GM21526 (cell line): ENCODE measurements at regions not wholly inside any gene's neighbourhood (a gene's known extent, or its start where the extent isn't known, plus 50 kb on each side); places are given as distances from the start of the nearest gene placed in this dataset.

Experiments used
- ATAC-seq: cut with Tn5 transposase; IDR thresholded peaks from one replicate; pipeline ENCODE4 v1.9.1; 2021; ENCODE audit warnings: moderate library complexity; ENCODE audit not compliant: unreplicated experiment, low FRiP score

DNA sequence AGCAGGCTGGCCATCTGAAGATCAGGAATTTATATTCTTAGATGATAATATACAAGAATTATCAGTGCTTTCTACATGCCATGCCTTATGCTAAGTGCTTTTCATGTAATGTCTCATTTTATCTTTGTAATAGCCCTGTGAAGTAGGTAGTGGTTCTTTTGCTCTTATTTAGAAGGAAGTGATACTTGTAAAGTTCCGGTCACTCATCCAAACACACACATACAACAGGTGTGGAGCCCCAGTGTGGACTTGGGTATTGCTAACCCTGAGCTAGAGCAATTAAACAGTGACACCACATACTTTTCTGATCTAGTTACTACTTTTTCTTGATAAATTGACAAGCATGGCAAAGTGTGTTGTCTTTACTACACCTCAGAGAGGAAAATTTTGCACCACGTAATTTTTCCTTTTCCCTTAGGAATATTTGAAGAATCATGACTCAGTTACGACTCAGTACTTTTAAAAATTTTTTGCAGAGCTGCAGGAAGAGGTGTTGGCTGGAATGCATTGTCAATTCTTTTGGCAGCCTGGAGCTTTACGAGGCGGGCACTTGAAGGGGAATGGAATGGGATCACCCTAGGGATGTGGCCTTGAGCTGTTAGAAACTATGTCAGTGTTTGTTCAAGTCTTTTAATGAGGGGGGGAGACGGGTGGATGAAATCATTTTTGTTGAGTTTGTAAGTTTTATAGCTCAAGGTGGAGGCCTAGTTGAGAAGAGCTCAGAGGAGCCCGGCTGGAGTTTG, 212.5 kb upstream of the CELF2 start:
- no peak for ATAC-seq

DNA sequence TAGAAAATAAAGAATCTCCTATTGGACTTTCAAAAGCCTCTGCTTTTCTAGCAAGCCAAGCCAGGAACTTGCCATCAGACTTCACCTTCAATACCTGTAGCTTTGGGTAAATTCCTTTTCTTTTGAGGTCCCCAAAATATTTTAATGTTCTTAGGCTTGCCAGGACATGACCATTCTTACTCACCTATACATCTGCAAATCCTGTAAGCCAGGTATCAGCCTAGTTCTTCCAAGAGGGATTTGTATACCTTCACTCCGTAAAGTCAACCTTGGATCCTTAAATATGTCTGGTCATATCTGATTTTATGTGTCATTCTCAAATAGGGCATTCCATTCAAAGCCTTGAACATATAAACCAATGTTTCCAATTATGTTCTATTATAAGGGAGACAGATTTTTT, 210.6 kb upstream of the CELF2 start:
- no peak for ATAC-seq

DNA sequence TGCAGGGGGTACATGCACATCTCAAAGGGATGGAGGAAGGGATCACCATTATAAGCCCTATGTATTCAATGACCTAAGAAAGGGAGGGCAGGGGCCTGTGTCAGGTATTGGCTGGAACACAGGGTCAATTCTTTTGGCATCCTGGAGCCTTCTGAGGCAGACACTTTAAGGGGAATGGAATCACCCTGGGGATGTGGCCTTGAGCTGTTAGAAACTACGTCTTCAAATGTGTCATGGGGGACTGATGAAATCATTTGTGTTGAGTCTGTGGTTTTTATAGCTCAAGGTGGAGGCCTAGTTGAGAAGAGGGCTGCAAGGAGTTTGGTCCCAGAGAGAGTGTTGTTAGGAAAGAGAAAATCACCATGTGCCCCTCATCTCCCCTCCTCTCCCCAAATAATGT, 206.1 kb upstream of the CELF2 start:
- no peak for ATAC-seq

DNA sequence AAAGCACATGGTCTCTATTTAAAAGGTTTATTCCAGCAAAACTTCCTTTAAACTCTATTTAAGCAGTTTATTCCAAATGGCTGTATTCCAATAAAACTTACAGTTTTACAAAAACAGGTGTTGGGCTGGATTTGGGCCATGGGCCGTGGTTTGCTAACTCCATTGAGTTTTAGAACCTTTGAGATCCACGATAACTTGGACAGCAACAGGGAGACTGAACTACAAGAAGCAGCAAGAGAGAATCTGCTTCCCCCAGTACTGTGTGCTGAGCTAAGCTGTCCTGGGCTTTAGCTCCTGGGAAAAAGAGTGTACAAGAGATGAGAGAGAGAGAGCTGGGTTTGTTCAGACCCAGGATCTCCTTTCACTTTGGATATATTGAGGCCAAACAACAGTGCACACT, 204.0 kb upstream of the CELF2 start:
- ATAC-seq: no peak

DNA sequence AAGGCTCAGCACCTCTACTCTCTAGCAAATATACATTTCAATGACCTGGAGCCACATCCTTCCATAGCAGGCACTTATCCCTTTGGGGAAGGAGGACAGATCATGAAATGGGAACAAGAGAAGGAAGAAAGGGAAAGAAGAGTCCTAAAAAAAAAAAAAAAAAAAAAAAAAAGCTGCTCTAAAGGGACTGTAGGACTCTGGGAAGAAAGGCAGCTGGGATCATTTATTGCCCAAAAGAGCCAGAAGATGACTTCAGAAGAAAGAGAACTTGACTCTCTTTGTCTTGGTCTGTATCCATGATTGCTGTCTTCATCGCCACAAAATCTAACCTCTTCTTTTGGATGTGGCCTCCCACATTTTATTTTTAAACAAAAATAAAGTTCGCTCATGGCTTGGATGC, 203.6 kb upstream of the CELF2 start:
- no peak for ATAC-seq

DNA sequence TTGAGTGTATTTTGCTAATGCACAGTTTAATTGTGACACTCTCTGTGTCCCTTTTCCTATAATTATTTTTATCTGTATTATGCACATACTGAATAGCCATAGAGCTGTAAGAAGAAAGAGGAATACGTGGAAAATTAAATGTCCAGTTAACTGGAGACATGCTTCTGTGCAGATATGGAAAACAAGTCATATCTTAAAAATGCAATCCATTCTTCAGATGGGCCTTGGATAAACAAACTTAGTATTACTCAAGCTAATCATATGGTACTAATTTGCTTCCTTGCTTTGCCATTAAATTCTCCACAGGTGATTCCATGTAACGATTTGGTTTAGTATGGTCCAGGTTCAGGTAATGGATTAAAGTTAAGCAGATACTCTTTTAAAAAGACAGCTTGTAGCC, 201.2 kb upstream of the CELF2 start:
- no peak for ATAC-seq

DNA sequence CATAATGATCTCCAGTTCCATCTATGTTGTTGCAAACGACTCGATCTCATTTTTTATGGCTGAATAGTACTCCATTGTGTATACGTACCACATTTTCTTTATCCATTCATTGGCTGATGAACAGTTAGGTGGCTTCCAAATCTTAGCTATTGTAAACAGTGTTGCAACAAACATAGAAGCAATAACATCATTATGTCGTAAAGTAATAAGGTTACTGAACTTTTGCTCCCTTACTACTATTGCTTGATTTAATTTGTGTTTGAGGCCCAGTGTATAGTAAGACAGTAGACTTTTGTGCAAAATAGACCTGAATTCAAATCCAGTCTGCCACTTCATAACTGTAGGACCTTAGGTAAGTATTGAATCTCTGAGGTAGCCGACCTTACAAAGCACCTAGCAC, 200.1 kb upstream of the CELF2 start:
- ATAC-seq: no peak

DNA sequence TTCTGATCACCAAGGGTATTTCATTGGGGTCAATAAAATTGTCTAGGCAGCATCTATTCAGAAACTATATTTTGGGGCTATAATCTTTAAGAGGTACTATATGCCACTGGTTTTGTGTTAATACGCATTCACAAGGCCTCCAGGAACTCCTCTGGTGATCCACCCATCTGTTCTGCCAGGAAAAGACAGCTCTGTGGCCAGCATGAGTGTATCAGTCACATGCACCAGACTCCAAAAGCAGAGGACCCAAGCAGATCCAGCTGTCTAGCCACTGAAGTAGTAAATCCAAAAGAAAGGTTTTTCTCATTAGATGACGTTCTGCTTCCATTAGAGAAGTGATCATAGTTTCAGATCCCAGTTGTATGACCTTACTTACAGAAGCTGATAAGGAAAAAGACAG, 199.6 kb upstream of the CELF2 start:
- no peak for ATAC-seq

DNA sequence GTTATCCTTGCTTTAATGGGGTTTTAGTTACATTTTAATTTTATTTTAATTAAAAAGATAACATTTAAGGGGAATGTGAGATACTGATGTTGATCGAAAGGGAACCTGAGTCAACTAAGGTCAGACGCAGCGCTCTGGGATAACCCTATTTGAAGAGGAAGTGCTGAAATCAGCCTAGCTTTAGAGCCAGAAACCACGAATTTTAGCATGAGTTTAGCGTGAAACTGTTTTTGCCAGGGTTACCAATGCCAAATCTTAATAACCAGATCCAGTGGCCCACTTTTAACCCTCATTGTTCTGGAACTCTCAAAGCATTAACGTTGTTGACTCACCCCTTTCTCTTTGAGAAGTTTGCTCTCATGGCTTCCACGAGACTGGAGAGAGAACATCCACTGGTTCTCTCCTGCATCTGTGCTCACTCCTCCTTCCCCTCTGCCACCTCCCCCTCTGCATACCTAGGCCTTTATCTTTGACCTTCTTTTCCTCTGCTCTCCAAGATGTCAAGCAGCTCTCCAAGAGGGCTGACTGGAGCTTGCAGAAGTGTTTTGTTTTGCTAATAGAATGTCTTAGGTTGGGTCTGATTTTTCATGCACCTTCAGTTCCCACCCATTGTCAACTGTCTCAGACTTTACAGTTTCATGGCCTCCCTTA, 198.3 kb upstream of the CELF2 start:
- ATAC-seq: no peak

DNA sequence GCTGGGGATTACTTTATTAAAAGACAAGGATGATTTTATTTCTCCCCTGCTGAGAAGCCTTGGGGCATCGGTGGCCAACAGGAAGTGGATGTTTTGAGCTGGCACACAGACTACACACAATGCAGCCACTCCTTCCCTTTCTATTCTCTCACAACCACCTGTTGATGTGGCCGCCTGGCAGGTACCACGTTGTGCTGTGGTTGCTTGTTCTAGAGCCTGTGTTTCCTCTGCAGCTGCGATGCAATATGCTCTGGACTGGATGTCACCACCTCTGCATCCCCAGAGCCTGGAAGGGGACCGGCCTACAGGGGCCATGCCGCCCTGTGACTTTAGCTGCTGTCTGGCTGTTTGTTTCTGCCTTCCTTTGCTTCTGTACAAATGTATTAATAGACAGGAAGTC, 195.7 kb upstream of the CELF2 start:
- no peak for ATAC-seq

DNA sequence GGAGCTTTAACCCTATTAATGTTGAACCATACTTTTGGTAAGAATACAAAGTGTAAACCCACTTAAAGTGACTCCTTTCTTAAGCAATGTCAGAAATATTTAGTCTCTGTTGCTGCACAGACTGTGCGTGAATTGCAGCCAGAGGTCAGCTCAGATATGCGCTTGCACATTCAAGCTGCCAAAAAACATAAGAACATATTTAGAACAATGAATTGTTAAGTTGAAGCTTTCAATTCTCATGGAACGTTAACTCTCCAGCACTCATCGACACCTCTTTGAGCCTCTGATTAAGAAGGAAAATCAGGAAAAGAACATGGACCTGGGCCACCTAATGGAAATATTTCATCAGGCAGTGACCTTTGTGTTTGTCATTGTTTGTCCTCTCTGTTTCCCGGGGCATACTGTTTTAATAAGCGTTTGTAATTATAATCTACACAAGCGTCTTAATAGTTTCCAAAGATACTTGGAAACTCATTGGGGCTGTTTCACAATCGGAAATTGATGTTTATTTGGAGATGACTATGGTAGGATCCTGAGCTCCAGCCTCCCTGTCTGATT, 193.0 kb upstream of the CELF2 start:
- ATAC-seq: no peak

DNA sequence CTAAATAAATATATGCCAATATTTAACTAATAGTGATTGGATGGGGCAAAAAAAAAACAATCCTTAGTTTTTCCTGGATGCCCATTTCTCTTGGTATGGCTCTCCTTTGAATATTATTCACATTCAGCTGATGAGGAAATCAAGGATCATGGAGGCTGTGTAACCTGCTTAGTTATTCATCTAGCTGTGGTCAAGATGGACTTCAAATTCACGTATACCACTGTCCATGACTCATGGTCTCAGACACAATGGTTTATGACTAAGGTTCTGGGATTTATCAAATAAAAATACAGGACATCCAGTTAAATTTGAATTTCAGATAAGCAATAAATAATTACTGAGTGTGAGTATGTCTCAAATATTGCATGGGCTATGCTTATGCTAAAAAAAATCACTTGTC, 191.5 kb upstream of the CELF2 start:
- ATAC-seq: no peak

DNA sequence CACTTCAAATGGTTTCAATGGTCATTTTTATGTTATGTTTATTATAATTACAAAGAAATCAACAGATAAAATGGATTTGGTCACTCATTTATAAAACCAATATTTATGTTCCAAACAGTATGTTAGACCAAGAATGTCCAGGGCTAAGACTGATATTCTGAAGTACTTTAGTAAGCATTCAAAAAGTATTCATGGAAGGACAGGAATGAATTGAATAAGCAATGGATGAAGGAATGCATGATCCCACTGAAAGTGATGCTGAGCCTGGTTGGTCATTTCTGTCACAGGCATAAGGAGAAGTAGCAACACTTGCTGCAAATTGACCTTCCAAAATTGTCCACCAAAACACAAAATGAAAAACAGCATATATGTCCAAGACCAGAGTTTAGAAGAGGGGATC, 189.0 kb upstream of the CELF2 start:
- no peak for ATAC-seq

DNA sequence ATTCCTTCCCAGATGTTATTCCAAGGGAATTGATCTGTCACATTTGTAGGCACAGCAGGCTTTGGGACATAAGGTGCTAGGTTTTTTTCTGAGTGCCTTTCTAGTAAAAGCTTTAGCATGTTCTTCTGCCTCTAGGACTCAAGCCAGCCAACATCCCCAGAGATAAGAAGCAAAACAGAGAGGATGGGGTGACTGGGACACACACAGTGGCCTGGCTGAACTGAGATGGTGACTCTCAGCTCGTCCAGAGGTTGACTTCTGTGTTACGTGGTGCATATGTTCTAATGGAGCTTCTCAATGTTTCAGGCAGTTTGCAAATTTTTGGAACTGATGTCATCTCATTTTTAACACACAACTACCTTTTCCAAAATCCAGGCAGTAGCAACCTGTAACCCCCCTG, 188.1 kb upstream of the CELF2 start:
- no peak for ATAC-seq

DNA sequence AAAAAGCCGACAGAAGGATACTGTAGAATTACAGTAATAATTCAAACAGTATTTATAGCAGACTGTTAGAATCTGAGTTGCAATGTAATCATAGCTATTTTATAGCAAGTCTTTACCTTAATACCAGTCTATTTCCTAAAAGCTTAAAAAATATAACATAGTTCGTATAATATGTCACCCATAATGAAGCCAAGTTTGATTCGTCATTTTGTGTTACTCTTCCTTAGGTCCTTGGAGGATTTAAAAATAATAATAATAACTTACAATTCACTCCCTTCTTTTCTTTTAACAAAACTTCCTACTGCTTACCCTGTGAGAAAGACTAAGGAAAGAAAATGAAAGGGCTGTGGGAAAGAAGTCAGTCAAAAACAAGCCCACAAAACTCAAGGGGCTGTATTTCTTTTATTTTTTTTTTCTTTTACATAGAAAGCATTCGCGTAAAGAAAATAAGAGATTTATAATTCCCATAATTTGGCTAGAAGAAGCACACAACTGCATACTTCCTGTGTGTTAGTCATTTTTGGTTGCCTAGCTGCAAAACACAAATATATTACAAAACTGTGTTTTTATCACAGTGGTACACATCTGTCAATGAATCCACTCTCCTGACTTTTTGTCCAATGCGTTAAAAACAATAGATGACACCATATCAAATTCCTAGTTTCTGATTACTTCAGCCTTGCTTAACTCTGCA, 187.2 kb upstream of the CELF2 start:
- no peak for ATAC-seq

DNA sequence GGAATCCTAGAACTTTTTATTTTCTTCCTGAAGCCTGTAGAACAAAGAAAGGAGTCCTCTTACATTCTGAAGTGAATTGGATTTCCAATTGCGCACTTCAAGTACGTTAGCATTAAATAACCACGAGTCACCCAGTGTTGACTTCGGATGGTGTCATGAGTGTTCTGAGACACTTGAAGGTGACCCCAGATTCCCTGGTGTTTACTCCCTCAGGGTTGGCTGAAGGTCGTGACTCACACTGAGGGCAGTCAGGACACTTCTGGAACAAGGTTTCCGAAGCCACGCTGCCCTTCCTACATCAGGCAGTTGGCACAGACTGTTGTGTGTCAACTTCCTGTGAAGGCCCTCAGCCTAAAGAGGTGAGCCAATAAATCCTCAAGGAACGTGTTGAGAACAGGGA, 186.6 kb upstream of the CELF2 start:
- ATAC-seq: no peak

DNA sequence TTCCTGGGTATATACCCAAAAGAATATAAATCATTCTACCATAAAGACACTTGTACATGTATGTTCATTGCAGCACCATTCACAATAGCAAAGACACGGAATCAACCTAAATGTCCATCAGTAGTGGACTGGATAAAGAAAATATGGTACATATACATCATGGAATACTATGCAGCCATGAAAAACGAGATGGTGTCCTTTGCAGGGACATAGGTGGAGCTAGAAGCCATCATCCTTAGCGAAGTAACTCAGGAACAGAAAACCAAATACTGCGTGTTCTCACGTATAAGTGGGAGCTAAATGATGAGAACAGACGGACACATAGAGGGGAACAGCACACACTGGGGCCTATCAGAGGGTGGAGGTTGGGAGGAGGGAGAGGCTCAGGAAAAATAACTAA, 183.7 kb upstream of the CELF2 start:
- no peak for ATAC-seq

DNA sequence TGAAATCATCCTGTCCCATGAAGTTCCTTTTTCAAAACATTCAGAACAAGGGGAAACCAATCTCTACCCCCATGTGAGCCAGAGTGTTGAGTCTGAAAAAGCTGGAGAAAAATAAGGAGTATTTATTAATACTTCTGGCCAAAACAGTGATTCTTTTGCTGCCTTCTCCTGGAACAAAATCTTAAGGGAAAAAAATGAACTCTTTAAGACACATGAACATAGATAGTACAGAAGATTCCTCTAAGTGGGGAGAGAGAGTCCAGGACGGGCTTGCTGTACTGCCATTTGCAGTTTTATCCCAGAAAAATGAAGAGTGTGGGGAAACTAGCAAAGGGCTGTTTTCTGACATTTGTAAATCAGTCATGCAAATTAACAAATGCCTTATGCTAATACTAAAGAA, 173.4 kb upstream of the CELF2 start:
- ATAC-seq: no peak

DNA sequence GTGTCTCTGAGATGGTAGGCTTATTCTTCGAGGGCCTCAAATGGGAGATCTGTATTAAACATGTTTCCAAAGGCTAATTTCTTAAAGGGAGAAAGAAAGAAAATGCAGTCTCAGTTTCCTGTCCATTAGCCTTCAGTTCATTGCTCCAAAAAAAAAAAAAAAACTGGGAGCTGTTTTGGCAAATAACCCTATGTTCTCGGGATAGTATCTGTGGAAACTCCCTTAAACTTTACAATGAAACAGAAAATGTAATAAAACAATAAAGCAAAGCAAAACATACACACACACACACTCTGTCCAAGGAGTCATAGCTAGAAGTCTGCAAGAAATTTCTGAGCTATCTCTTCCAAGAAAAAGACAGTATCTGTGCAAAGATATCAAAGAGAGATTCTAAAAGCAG, 172.5 kb upstream of the CELF2 start:
- ATAC-seq: no peak

DNA sequence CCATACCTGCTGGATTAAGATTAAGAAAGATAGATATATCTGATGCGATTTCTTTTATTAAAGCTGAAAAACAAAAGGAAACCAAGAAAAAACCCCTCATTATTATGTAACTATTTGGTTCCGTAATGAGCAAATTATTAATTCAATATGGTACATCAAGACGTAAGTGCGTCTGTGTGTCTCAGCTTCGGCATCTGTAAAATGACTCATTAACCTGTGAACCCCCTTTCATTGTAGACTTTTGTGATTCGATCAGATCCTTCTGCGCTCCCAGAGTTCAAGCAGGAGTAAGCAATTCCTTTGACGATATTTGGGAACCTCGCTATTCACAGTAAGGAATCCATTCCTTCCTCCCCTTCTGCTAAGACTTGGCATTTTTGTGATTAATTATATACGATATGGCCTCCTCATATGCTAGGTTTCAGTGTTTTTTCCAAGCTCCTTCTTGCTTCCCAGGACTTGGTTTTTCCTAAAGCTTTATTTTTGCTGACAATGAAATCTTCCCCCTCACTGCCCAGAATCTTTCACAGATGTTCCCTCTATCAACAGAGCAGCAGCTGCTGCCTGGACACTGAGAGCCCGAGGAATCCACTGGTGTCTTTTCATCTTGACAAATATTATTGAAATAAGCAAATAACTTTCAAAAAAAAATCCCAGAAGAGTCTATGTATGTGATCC, 171.7 kb upstream of the CELF2 start:
- no peak for ATAC-seq

DNA sequence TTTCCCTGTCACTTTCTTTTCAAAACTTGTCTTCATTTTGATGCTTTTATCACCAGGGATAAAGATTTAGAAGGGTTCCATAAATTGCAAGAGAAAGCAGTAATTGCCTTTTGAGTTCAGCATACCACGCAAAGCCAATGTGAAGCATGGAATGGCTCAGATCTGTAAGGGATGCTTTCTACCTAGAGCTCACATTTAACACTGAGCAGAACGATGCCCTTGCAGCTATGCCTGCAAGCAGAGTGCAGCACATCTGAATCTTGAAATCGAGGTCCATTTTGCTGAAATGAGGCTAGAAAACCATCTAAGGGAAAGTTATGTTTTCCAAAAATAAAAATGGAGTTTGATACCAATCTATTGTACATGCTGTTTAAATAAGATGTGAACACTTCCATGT, 171.2 kb upstream of the CELF2 start:
- no peak for ATAC-seq
